ENCODE measurements at regions not wholly inside any gene's neighbourhood (a gene's known extent, or its start where the extent isn't known, plus 50 kb on each side); places are given as distances from the start of the nearest gene placed in this dataset.
"Not testable (repeated sequence)": the region's sequence is repeated elsewhere in the genome, so short reads cannot be mapped to it uniquely, and the experiment has no call there.

DNA sequence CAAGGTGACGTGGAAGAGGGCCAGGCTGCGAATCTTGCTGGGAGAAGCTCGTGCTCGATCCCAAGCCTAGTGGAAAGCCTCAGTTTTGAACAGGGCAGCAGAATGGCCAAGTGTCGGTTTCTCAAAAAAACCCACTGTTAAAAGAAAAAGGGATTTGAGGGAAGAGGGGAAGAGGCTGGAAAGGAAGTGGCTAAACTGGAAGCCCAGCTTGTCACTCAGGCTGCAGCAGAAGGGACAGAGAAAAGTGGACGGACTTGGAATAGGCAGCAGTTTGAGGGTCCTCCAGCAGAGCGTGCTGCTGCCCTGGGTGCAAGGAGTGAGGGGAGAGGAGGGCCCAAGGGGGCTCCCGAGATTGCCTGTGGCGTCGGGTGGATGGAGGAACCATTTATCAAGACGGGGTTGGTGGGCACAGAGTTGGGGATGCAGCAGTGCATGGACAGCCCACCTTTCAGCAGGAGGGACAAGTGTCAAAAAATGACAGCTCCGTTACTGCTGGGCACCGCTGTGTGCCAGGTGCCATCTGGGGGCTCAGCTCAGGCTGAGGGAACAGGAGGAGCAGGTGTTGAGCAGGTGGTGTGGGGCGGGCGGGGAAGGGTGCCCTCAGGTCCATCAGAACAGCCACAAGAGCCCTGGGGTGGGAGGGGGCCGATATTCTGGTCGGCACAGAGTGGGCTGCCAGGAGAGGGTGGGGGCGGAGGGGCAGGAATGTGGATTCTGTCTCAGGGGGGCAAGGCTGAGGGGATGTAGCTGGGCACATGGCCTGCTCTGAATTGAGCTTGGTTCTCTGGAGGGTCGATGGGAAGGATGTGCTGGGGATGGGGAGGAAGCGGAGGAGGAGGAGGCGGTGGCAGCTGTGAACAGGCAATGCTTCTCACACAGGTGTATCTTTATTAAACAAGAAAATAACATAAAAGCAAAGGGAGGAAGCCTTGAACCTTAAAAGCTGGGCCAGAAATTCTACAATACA is 73.1 kb upstream of the METTL9 start:
- H3K9me3 ChIP-seq (ENCODE audit: control insufficient read depth, low read length); H3K4me3 ChIP-seq (ENCODE audit: low read length); intact Hi-C loops (cut with DNase I); H3K27ac ChIP-seq (ENCODE audit: low read length); H3K4me1 ChIP-seq (ENCODE audit: control insufficient read depth, insufficient read depth, low read length); H3K27me3 ChIP-seq (ENCODE audit: control insufficient read depth, insufficient read depth); ATAC-seq: not testable (repeated sequence)
- WGBS = 69% methylated on average over 21 of the region's 21 CpGs
- peak in 1 of 3 donors; percentile 40 for DNase-seq

DNA sequence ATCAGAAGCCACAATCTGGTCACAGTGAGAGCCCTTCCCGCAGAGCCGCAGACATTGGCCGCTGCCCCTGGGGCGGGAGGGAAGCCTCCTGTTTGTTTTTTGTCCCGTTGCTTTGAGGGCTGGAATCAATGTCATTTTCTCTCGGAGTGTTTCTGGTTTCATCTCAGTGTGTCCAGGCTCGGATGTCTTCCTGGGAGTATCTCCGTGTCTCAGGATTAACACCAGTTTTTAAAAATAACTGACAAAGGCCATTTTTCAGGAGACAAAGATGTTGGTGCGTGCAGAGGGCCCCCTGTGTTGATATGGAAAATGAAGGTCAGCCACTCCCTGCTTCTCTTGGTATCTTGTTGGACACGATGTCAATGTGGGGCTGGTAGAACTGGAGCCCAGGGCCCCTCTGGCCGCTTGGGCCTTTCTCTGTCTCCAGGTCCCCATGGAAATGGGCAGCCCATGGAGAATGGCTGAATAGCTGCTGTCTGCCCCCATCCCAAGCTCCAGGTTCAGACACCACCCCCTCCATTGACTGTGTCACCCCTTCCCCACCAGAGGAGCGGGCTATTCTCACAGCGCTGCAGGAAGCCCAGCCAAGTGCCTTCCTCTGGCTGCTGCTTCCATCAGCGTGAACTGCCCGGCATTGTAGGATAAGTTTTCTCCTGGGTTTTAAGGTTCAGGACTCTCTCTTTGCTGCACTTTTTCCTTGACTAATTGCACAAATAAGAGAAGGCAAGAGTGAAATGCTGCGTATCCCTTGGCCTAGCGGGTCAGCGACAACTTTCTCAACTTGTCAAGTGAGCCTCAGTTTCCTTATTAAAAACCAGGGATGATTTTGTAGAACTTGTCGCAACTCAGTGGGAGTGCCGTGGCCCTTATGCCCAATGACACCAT is 72.2 kb upstream of the METTL9 start:
- Histone ChIP-seq H3K4me1 (ENCODE audit: control insufficient read depth, insufficient read depth, low read length) (no peaks in the 10 kb centered on the region), H3K27me3 (ENCODE audit: control insufficient read depth, insufficient read depth) (no peaks in the 10 kb centered on the region), H3K27ac (ENCODE audit: low read length) (no peak overlapping the region), H3K9me3 (ENCODE audit: control insufficient read depth, low read length) (no peaks in the 10 kb centered on the region), H3K4me3 (ENCODE audit: low read length) (no peak overlapping the region)
- DNase-seq = peak in 1 of 3 donors; percentile 18
- WGBS = 68% methylated on average over 20 of the region's 20 CpGs
- intact Hi-C loops (cut with DNase I) = no loop called here
- no peak for ATAC-seq

DNA sequence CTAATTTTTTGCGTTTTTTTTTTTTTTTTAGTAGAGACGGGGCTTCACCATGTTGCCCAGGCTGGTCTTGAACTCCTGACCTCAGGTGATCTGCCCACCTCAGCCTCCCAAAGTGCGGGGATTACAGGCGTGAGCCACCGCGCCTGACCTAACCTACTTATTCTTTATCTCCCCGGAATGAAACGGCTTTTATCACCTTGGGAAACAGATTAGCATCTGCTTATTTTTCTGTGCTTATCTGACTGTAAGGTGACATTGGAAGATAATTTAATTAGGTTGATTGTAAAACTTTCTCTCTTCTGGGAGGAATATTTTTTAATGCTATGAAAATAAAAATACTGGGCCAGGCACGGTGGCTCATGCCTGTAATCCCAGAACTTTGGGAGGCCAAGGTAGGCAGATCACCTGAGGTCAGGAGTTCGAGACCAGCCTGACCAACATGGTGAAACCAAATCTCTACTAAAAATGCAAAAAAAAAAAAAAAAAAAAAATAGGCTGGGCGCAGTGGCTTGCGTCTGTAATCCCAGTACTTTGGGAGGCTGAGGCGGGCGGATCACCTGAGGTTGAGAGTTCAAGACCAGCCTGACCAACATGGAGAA is 70.2 kb upstream of the METTL9 start:
- H3K27me3 ChIP-seq (ENCODE audit: control insufficient read depth, insufficient read depth); H3K4me3 ChIP-seq (ENCODE audit: low read length); H3K27ac ChIP-seq (ENCODE audit: low read length); H3K4me1 ChIP-seq (ENCODE audit: control insufficient read depth, insufficient read depth, low read length); intact Hi-C loops (cut with DNase I); H3K9me3 ChIP-seq (ENCODE audit: control insufficient read depth, low read length); ATAC-seq: not testable (repeated sequence)
- WGBS = 85% methylated on average over 14 of the region's 14 CpGs
- peak in 1 of 3 donors; percentile 19 for DNase-seq

DNA sequence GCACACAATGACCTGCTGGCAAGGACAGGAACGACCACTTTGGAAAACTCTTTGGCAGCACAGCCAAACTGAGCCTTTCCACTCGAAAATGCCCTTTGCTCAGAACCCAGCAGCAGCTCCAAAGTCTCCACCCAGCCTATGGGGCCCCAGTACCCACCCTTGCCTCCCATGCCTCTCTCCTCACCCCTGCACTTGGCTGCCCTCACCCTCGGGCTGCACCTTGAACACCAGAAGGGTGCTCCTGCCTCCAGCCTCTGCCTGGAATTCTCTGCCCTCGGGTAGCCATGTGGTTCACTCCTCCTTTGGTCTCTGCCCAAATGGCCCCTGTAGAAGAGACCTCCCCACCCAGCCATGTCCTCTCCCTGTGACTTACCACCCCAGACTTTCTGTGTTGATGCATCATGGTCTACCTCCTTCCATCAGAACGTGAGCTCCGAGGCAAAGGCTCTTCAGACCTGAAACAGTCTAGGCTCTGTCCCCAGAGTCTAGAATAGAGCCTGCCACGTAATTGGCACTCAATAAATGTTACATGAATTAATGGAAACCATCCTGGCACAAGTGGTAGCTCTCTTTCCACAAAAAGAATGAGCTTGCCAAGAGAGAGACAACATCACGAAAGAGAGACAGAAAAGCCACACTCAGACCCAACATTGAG is 68.5 kb upstream of the METTL9 start:
- ATAC-seq (peak in 1 of 2 donors; percentile 27), DNase-seq (peak in 1 of 3 donors; percentile 4)
- H3K27me3 ChIP-seq (ENCODE audit: control insufficient read depth, insufficient read depth); H3K4me3 ChIP-seq (ENCODE audit: low read length); intact Hi-C loops (cut with DNase I); H3K4me1 ChIP-seq (ENCODE audit: control insufficient read depth, insufficient read depth, low read length); H3K9me3 ChIP-seq (ENCODE audit: control insufficient read depth, low read length); H3K27ac ChIP-seq (ENCODE audit: low read length): not testable (repeated sequence)
- WGBS = 77% methylated on average over 7 of the region's 8 CpGs

- H3K9me3 ChIP-seq (ENCODE audit: control insufficient read depth, low read length); H3K4me1 ChIP-seq (ENCODE audit: control insufficient read depth, insufficient read depth, low read length); H3K27ac ChIP-seq (ENCODE audit: low read length); H3K27me3 ChIP-seq (ENCODE audit: control insufficient read depth, insufficient read depth); H3K4me3 ChIP-seq (ENCODE audit: low read length); ATAC-seq; intact Hi-C loops (cut with DNase I): not testable (repeated sequence)
- DNase-seq = peak in 1 of 3 donors; percentile 18
- WGBS = 85% methylated on average over 7 of the region's 7 CpGs
These were observed 66.4 kb upstream of the METTL9 start for GRCh38 chr16:21532996-21533395.

DNA sequence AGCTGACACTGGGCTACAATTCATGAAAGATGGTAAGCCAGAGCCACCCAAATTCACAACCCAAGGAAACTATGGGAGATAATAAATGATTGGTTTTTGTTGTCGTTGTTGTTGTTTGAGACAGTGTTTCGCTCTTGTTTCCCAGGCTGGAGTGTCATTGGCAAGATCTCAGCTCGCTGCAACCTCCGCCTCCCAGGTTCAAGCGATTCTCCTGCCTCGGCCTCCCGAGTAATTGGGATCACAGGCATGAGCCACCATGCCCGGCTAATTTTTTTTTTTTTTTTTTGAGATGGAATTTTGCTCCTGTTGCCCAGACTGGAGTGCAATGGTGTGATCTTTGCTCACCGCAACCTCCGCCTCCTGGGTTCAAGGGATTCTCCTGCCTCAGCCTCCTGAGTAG is 65.9 kb upstream of the METTL9 start:
- H3K4me3 ChIP-seq (ENCODE audit: low read length); H3K27me3 ChIP-seq (ENCODE audit: control insufficient read depth, insufficient read depth); ATAC-seq; H3K4me1 ChIP-seq (ENCODE audit: control insufficient read depth, insufficient read depth, low read length); intact Hi-C loops (cut with DNase I); H3K9me3 ChIP-seq (ENCODE audit: control insufficient read depth, low read length); H3K27ac ChIP-seq (ENCODE audit: low read length): not testable (repeated sequence)
- DNase-seq = peak in 1 of 3 donors; percentile 18
- WGBS = over 99% methylated on average over 10 of the region's 10 CpGs

DNA sequence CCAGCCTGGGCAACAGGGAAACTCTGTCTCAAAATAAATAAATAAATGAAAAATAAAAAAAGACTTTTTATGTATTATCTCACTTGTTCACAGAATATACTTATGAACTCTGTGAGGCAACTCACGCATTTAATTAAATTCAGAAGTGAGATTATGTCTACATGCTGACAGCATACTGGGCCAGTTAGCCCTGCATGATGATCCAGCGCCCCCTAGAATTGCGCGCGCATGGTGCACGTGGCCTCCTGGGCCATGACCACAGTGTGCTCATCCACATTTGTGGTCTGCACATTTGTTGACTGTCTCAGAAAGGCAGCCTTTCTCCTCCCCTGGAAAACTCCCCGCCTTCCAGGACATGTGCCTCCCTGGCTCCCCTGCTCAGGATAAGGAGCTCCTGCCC is 64.8 kb upstream of the METTL9 start:
- H3K9me3 ChIP-seq (ENCODE audit: control insufficient read depth, low read length); H3K4me3 ChIP-seq (ENCODE audit: low read length); ATAC-seq; intact Hi-C loops (cut with DNase I); H3K4me1 ChIP-seq (ENCODE audit: control insufficient read depth, insufficient read depth, low read length); H3K27me3 ChIP-seq (ENCODE audit: control insufficient read depth, insufficient read depth); H3K27ac ChIP-seq (ENCODE audit: low read length): not testable (repeated sequence)
- peak in 1 of 3 donors; percentile 60 for DNase-seq
- WGBS = 89% methylated on average over 7 of the region's 7 CpGs

DNA sequence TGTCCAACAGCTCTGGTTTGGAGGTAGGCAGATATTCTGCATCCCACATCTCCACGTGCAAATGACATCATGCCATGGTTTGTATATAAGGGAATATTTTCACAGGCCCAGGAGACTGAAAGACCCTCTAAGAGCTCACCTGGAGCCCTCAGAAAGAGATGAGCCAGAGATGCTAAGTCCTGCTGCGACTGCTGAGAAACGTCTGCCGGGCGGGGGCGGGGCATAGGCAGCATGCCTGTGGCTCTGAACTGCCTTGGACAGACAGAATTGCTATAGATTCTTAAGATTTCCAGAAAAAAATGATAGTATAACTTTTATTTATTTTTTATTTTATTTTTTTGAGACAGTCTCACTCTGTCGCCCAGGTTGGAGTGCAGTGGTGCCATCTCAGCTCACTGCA is 64.2 kb upstream of the METTL9 start:
- H3K9me3 ChIP-seq (ENCODE audit: control insufficient read depth, low read length); H3K4me3 ChIP-seq (ENCODE audit: low read length); H3K4me1 ChIP-seq (ENCODE audit: control insufficient read depth, insufficient read depth, low read length); H3K27ac ChIP-seq (ENCODE audit: low read length); DNase-seq; H3K27me3 ChIP-seq (ENCODE audit: control insufficient read depth, insufficient read depth); ATAC-seq; intact Hi-C loops (cut with DNase I): not testable (repeated sequence)
- 80% methylated on average over 5 of the region's 7 CpGs for WGBS

DNA sequence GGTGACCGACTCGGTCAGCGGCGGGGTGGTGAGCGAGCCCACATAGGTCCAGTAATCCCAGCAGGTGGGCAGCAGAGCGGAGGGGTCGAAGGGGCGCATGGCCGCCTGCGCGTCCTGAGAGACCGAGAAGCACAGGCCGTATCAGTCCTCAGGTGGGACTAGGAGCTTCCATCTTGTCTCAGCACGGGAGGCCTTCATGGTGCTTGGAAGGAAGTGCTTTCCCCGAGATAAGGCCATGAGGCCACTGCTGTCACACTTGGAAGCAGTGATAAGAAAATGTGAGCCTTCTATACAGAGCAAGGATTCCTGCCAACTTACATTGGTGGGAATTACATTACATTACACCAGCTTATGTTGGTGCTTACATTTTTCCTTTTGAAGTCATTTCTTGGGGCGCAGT is 62.6 kb upstream of the METTL9 start:
- H3K9me3 ChIP-seq (ENCODE audit: control insufficient read depth, low read length); H3K4me1 ChIP-seq (ENCODE audit: control insufficient read depth, insufficient read depth, low read length); H3K27me3 ChIP-seq (ENCODE audit: control insufficient read depth, insufficient read depth); ATAC-seq; H3K27ac ChIP-seq (ENCODE audit: low read length); H3K4me3 ChIP-seq (ENCODE audit: low read length); intact Hi-C loops (cut with DNase I): not testable (repeated sequence)
- 75% methylated on average over 10 of the region's 16 CpGs for WGBS
- DNase-seq = peak in 1 of 3 donors; percentile 9

- H3K4me3 ChIP-seq (ENCODE audit: low read length); intact Hi-C loops (cut with DNase I); ATAC-seq; H3K9me3 ChIP-seq (ENCODE audit: control insufficient read depth, low read length); H3K4me1 ChIP-seq (ENCODE audit: control insufficient read depth, insufficient read depth, low read length); H3K27ac ChIP-seq (ENCODE audit: low read length); H3K27me3 ChIP-seq (ENCODE audit: control insufficient read depth, insufficient read depth): not testable (repeated sequence)
- DNase-seq = peak in 1 of 3 donors; percentile 20
- WGBS = 96% methylated on average over 7 of the region's 8 CpGs
These were observed 61.8 kb upstream of the METTL9 start for GRCh38 chr16:21537598-21537997.
